Urinary bladder (tissue), 3 donors: ENCODE measurements at regions not wholly inside any gene's neighbourhood (a gene's known extent, or its start where the extent isn't known, plus 50 kb on each side); places are given as distances from the start of the nearest gene placed in this dataset.

ENCODE experiments used
- DNase-seq: peaks from one replicate; pipeline ENCODE4 v3.0.0-alpha.2; 2015; ENCODE audit errors: extremely low spot score
- H3K27ac ChIP-seq: one replicate; pipeline ENCODE4 v1.5.1; 2013; ENCODE audit warnings: low read depth, mild to moderate bottlenecking, moderate library complexity
- H3K36me3 ChIP-seq: one replicate; pipeline ENCODE4 v1.6.1; 2013; ENCODE audit warnings: mild to moderate bottlenecking, moderate library complexity; ENCODE audit not compliant: insufficient read depth
- H3K4me1 ChIP-seq: one replicate; pipeline ENCODE4 v1.6.1; 2013; ENCODE audit warnings: mild to moderate bottlenecking, moderate library complexity; ENCODE audit not compliant: insufficient read depth
- H3K4me3 ChIP-seq: one replicate; pipeline ENCODE4 v1.5.1; 2013; ENCODE audit warnings: low read depth, low read length
- WGBS: extraction: QIAGEN DNeasy Blood & Tissue Kit; methylation state at CpG from one replicate; pipeline ENCODE4 v1.1.7; 2013; 5-methylcytosine and 5-hydroxymethylcytosine counted together
- donor health status: healthy with polysubstance abuse.
- donor health status: healthy.

DNA sequence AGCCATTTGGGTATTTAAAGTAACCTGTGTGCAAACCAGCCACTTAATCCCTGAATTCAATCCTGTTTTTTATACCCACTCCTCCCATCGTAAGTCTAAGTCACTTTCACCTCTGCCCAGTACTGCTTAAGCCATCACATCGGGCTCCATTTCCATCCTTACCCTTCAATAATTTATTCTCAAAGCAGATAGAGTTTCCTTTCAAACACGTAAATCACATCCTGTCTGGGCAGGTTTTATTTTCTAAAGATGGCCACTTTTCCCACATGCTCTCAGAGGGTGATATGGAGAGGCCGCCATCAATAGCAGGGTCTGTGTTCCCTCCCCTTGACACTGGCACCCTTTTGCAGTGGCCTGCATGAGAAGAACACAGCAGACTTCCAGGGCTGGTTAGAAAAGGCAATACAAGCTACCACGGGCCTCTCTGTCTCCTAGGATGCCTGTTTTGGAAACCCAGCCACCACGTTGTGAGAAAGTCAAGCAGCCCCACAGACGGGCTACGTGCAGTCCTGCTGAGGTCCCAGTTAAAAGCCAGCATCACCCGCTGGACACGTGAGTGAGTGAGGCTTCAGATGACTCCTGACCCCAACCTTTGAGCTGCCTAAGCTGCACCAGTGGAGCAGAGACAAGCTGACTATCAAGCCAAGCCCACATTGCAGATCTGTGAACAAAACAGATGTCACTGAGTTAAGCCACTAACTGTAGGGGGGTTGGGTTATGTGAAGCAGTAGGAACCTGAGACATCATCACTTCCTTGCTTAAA is 241.8 kb upstream of the SLCO3A1 start:
- no peak for DNase-seq
- WGBS = 58% methylated on average over 10 of the region's 10 CpGs
- Histone ChIP-seq H3K36me3 (no peaks in the 10 kb centered on the region), H3K27ac (no peak overlapping the region), H3K4me3 (no peak overlapping the region), H3K4me1 (no peaks in the 10 kb centered on the region)

DNA sequence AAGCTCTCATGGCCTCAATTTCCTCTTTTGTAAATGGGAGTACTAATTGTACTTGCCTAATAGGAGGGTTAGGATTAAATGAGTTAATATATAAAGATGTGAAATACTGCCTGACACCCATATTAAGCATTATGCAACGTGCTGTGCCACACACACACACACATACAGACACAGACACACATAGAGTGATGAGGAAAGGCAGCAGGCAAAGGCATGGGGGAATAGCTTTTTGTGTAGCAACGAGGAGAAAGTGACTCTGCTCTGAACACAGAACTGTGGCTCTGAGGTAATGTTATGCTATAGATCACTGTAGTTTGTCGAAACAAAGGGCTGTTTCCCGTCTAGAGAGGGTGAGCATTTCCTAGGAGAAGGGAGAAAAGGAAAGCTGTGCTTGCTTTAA is 233.3 kb upstream of the SLCO3A1 start:
- WGBS = 21% methylated on average over 4 of the region's 4 CpGs
- Histone ChIP-seq H3K4me3 (no peak overlapping the region), H3K27ac (no peak overlapping the region), H3K4me1 (no peaks in the 10 kb centered on the region), H3K36me3 (no peaks in the 10 kb centered on the region)
- DNase-seq = no peak

DNA sequence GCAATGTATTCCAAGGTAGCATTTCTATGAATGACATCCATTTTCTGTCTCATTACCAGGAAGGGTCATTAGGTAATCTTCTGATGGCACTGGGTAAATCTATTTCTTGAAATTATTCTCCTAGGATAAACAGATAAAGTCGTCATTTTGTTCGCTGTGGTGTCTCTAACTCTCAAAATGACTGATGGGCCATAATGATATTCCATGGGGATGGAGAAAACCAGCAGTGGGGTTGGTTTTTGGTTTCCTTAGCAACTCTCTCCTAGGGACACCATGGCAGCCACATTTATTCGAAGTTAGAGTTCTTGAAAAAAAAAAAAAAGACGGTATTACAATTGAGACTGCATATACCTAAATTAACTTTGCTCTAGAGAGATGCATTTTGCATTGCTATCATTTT is 231.3 kb upstream of the SLCO3A1 start:
- no peaks in the 10 kb centered on the region for H3K4me1 ChIP-seq
- H3K4me3 ChIP-seq = no peak overlapping the region
- DNase-seq = no peak
- no peaks in the 10 kb centered on the region for H3K36me3 ChIP-seq
- WGBS = 82% methylated on average over 4 of the region's 4 CpGs
- no peak overlapping the region for H3K27ac ChIP-seq

DNA sequence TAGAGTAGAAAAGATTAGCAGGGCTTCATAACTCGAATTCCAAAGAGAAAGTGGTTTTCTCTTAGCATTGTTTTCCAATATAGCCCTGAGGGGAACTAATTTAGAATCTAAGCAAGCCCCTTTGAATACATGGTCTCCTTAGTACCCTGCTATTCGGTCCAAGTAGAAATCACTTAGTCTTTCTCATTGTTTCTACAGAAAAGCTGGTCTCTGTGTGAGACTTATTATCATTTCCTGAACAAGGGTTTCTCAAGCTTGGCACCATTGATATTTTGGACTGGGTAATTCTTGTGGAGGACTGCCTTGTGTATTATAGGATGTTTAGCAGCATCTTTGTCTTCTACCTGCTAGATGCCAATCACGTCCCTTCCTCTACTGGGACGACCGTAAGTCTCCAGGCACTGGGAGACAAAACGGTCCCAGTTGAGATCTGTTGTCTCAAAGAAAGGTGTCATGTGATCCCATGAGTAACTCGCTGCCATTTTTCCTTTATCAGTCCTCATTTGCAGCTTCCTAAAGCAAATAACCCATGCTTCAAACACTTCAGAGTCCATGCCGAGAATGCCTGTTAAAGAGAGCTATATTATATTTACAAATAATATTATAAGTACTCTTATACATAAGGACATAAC is 230.7 kb upstream of the SLCO3A1 start:
- no peaks in the 10 kb centered on the region for H3K36me3 ChIP-seq
- H3K27ac ChIP-seq = no peak overlapping the region
- H3K4me1 ChIP-seq = no peaks in the 10 kb centered on the region
- no peak for DNase-seq
- H3K4me3 ChIP-seq = no peak overlapping the region
- 82% methylated on average over 8 of the region's 8 CpGs for WGBS

DNA sequence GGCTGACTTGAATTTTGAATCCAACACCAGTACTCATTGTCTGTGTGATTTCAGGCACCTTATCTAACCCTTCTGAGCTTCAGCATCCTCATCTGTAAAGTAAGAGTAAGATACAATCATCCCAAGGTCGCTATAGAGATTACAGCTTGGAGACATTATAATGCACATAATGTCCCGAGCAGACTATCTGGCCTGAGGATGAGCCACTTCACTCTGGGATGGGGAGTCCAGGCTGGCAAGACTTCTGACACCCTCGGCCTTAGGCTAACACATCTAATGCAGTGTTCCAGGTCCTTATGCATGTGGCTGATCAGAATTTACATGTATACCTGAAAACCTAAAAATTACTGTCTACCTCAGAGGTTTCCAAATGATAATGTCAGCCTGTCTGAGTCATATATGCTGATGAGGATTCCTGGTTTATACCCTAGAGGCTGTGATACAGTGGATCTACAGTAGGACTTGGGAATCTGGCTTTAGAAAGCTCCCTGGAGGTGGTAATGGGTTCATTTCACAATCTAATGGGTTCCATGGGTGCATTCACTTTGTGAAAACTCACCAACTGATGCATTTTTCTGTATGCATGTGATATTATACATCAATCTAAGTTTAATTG is 229.0 kb upstream of the SLCO3A1 start:
- H3K36me3 ChIP-seq = no peaks in the 10 kb centered on the region
- DNase-seq = no peak
- H3K4me3 ChIP-seq = no peak overlapping the region
- H3K4me1 ChIP-seq = no peaks in the 10 kb centered on the region
- 85% methylated on average over 3 of the region's 3 CpGs for WGBS
- no peak overlapping the region for H3K27ac ChIP-seq

DNA sequence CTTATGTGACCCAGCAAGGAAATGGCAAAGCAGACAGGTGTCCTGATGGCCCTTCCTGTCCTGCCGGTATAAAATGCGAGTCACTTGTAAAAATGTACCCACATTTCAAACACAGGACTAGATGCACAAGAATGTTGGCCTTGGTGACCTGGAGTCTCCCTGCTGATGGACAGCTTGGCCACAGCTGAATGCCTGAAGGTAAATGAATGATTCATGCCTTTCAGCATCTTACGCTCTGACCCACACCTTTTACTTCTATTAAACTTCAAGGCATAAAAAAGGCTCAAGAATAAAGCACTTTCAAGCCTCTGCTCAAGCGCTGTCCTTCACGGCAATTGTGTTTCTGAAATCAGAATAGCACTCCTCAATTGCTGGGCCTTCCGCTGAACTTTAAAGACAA is 228.0 kb upstream of the SLCO3A1 start:
- no peak for DNase-seq
- Histone ChIP-seq H3K27ac (no peak overlapping the region), H3K4me1 (no peaks in the 10 kb centered on the region), H3K36me3 (no peaks in the 10 kb centered on the region), H3K4me3 (no peak overlapping the region)
- WGBS = 84% methylated on average over 6 of the region's 6 CpGs

DNA sequence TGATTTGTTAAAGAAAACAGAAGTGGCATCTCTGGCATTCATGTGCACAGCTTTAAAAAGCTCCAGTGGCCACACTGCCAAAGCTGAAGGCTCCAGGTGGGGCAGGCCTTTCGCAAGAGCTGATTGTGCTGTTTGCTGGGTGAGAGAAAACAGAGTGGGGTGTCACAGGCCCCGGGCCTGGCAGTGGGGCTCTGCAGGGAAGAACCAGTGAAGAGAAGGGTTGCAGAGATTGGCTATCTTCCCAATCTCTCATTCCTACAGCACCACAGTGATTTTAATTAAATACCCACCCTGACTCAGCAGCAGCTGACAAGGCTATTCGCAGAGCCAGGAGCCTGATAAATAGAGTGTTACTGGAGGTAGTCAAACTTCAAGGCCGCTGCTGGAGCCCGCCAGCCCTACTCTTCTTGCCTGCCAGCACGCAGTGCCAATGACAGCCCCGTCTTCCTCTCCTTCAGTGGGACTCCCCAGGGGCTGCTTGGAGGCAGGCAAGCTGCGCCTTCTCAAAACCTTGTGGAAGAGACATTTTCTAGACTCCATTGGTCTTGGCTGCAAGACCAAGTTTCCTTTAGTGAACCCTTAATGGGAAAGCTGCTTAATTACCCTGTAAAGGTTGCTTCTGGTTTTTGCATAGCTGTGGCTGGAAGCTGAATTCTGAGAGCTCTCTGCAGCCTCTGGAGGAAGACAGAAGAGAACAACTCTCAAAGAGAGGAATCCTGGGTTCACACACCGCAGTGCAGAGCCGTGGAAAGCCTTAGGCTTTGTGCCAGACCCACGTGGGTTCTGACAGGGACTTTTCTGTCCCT is 225.8 kb upstream of the SLCO3A1 start:
- 32% methylated on average over 11 of the region's 11 CpGs for WGBS
- H3K4me1 ChIP-seq = no peaks in the 10 kb centered on the region
- no peak overlapping the region for H3K27ac ChIP-seq
- no peak overlapping the region for H3K4me3 ChIP-seq
- no peak for DNase-seq
- no peaks in the 10 kb centered on the region for H3K36me3 ChIP-seq

DNA sequence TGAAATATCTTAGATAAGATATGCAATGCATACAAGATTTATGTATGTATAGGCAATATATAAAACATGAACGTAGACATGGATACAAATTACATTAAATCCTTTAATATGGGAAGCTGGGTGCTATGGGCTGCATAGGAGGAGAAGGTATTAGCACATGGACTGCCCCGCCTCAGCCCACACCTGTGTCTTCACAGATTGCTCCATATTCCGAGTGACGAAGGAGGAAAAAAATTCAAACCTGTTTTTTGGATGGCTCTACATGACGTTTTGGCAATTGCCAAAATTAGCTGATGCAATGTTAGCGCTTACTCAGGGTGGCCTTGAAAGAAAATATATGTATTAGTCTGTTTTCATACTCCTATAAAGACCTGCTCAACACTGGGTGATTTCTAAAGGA is 223.4 kb upstream of the SLCO3A1 start:
- no peak for DNase-seq
- Histone ChIP-seq H3K36me3 (no peaks in the 10 kb centered on the region), H3K4me1 (no peaks in the 10 kb centered on the region), H3K4me3 (no peak overlapping the region), H3K27ac (no peak overlapping the region)
- WGBS = 79% methylated on average over 6 of the region's 6 CpGs

DNA sequence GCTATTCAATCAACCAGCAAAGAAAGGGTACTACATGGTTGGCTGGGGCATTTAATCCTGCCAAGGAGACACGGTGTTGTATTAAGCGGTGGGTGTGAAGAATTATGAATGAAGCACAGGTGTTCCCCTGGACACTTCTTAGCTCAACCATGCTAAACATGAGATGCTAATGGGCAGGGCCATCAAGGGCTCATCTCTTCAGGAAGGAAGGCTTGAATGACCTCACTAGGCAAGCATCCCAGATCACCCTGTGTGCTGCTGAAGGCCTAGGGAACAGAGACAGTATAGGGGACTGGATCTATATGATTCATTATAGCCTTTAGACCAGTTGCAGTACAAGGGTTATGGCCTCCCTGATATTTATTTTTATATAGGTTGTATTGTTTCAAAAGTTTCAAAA is 221.3 kb upstream of the SLCO3A1 start:
- Histone ChIP-seq H3K4me1 (no peaks in the 10 kb centered on the region), H3K27ac (no peak overlapping the region), H3K4me3 (no peak overlapping the region), H3K36me3 (no peaks in the 10 kb centered on the region)
- 91% methylated on average over 2 of the region's 2 CpGs for WGBS
- DNase-seq = no peak

DNA sequence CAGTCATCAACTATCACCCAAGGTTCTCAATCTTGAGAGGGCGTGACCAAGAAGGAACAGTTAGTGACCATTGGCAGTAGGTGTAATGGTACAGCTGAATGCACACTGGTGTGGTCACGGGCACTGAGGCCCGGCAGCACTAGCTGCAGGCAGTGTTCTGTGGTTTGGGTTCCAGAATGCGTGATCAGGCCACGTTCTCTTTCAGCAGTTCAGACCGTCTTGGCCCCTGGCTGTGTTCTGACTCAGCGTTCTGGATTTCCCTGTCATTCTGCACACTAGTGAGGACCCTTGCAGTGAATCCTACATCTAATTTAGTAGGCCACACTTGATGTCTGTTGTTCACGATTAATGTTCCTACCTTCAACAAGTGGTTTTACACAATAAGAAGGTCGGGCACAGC is 220.5 kb upstream of the SLCO3A1 start:
- Histone ChIP-seq H3K36me3 (no peaks in the 10 kb centered on the region), H3K4me3 (no peak overlapping the region), H3K27ac (no peak overlapping the region), H3K4me1 (no peaks in the 10 kb centered on the region)
- 85% methylated on average over 9 of the region's 9 CpGs for WGBS
- DNase-seq = no peak

DNA sequence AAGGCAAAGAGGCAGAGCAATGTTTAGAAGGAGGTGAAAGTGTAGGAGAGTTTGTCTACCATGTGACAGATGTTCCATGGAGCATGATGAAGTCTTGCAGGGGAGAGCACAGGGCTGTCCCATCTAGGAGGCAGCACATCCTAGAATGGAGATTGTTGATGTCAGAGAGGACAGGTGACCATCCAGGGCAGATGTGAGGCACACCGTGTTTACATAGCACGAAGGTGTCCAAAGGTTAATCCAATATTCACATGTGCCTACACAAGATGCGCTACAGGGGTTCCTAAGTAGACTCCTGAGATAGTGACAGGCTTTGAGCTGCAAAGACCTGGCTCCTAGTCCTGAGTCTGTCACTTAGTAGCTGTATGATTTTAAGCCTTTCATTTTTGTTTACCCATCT is 219.3 kb upstream of the SLCO3A1 start:
- Histone ChIP-seq H3K4me3 (no peak overlapping the region), H3K4me1 (no peaks in the 10 kb centered on the region), H3K27ac (no peak overlapping the region), H3K36me3 (no peaks in the 10 kb centered on the region)
- DNase-seq = no peak
- 95% methylated on average over 3 of the region's 3 CpGs for WGBS

DNA sequence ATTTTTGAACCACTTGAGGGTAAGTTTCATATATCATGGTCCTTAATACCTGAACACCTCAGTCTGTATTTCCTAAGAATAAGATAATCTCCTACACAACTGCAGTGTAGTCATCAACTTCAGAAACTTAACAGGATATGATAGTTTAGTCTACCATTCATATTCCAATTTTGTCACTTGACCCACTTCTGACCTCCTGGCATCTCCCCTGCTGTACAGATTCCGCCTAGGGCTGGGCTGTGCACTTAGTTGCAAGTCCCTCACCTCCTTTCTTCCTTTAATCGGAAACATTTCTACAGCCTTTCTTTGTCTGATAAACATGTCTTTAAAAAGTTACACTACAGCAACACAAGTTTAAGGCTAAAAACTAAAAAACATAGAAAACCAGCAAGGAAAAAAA is 218.4 kb upstream of the SLCO3A1 start:
- Histone ChIP-seq H3K27ac (no peak overlapping the region), H3K36me3 (no peaks in the 10 kb centered on the region), H3K4me1 (no peaks in the 10 kb centered on the region), H3K4me3 (no peak overlapping the region)
- 62% methylated on average over 2 of the region's 2 CpGs for WGBS
- no peak for DNase-seq

DNA sequence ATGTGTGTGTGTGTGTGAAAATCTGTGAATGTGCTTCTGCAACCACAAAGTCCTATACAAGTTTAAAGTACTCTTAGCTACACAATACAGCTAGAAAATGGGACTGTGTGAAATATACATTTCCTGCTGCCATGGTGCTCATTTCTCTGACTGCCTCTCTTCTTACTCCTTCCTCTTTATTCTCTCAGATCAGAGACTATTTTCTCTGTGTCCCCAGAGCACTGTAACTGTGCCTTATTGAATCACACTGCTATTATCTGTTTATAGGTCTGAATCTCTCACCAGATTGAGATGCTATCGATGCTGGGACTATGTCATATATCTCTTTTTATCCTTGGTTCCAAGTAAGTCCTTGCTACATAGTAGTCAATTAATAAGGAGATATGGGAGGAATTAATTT is 217.9 kb upstream of the SLCO3A1 start:
- Histone ChIP-seq H3K36me3 (no peaks in the 10 kb centered on the region), H3K27ac (no peak overlapping the region), H3K4me3 (no peak overlapping the region), H3K4me1 (no peaks in the 10 kb centered on the region)
- DNase-seq = no peak
- 90% methylated on average over 1 of the region's 1 CpG for WGBS

DNA sequence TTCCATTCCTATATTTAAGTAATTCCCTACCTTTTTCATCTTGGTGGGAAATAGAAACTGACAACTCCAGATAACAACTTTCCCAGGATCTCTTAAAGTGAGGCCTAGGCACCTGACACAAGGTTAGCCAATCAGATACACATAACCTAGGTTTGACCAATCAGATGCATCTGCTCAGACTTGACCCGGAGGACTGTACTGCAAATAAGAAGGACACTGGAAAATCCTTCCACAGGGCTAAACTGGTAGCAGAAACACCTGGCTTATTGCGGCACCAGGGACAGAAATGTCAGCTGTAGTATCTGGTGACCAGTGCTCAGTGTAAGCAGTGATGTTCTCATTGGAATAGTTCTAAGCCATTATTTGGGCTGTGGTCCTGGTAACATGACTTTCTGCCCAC is 204.5 kb upstream of the SLCO3A1 start:
- Histone ChIP-seq H3K4me3 (no peak overlapping the region), H3K36me3 (no peaks in the 10 kb centered on the region), H3K4me1 (no peaks in the 10 kb centered on the region), H3K27ac (no peak overlapping the region)
- 94% methylated on average over 2 of the region's 2 CpGs for WGBS
- no peak for DNase-seq
